ENCODE measurements at regions not wholly inside any gene's neighbourhood (a gene's known extent, or its start where the extent isn't known, plus 50 kb on each side); places are given as distances from the start of the nearest gene placed in this dataset.
"Not testable (repeated sequence)": the region's sequence is repeated elsewhere in the genome, so short reads cannot be mapped to it uniquely, and the experiment has no call there.

- POLR2A ChIA-PET = no interaction called here
- H3K9me3 Mint-ChIP-seq = peaks cover 0 to 24% (median 4%) of the 10 kb centered on the region in 9 donors
- no peaks in the 10 kb centered on the region for H3K27me3 Mint-ChIP-seq
- ATAC-seq (no peak), DNase-seq (no peak)
- no peaks in the 10 kb centered on the region for H3K36me3 Mint-ChIP-seq
- H3K4me3 Mint-ChIP-seq = no peak overlapping the region
- H3K4me1 Mint-ChIP-seq = no peaks in the 10 kb centered on the region
- H3K27ac Mint-ChIP-seq = no peak overlapping the region
These were observed 713.6 kb downstream of the NSUN3 start for GRCh38 chr3:94776401-94776915.

- ATAC-seq = no peak
- peaks cover 0 to 24% (median 3%) of the 10 kb centered on the region in 9 donors for H3K9me3 Mint-ChIP-seq
- H3K4me1 Mint-ChIP-seq = no peaks in the 10 kb centered on the region
- POLR2A ChIA-PET = no interaction called here
- DNase-seq = no peak
- no peaks in the 10 kb centered on the region for H3K36me3 Mint-ChIP-seq
- no peak overlapping the region for H3K4me3 Mint-ChIP-seq
- H3K27ac Mint-ChIP-seq = no peak overlapping the region
- no peaks in the 10 kb centered on the region for H3K27me3 Mint-ChIP-seq
These were observed 715.4 kb downstream of the NSUN3 start for GRCh38 chr3:94778289-94778688.

GRCh38 chr3:94778814-94779494 is 716.1 kb downstream of the NSUN3 start:
- Mint-ChIP-seq H3K27me3 (no peaks in the 10 kb centered on the region), H3K4me3 (no peak overlapping the region), H3K36me3 (no peaks in the 10 kb centered on the region), H3K9me3 (peaks cover 0 to 24% (median 3%) of the 10 kb centered on the region in 9 donors), H3K4me1 (no peaks in the 10 kb centered on the region), H3K27ac (no peak overlapping the region)
- ATAC-seq (no peak), DNase-seq (no peak)
- POLR2A ChIA-PET = no interaction called here

DNA sequence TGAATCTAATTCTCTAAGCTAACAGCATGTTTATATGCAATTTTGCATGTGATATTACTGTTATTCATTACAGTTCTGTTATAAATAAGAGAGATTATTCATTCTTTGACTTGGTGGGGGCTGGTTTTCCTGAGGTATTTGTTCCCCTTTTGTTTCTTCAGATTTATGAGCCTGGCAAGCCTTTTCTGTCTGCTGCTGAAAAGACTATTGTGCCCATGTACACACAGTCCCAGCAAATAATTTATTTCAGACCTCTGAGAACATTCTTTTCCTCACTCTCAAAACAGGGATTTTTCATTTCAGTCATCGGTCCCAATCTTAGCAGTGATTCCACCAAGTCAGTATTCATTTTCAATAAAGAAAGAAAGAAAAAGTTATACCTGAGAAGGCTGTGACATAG is 716.8 kb downstream of the NSUN3 start:
- Mint-ChIP-seq H3K27ac (no peak overlapping the region), H3K36me3 (no peaks in the 10 kb centered on the region), H3K9me3 (peaks cover 0 to 21% (median 3%) of the 10 kb centered on the region in 9 donors), H3K4me1 (no peaks in the 10 kb centered on the region), H3K27me3 (no peaks in the 10 kb centered on the region), H3K4me3 (no peak overlapping the region)
- POLR2A ChIA-PET = no interaction called here
- ATAC-seq (no peak), DNase-seq (no peak)

DNA sequence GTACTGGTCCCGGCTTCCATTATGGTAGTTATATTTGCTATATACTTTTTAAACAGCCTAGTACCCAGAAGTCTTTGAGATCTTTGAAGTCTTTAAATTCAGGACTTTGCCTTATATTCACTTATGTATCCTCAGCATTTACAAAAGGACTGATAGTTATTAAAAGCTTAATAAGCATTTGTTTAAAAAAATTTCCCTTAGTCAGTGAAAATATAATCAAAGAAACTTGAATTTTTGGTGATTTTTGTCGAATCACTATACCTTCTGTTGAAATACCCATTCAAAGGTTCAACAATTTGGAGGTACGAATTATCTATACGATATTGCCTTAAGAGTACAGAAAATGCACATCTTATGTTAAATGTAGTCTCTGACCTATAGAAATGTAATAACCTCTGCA is 721.4 kb downstream of the NSUN3 start:
- POLR2A ChIA-PET = no interaction called here
- Mint-ChIP-seq H3K4me3 (no peak overlapping the region), H3K36me3 (no peaks in the 10 kb centered on the region), H3K27ac (no peak overlapping the region), H3K4me1 (no peaks in the 10 kb centered on the region), H3K27me3 (no peaks in the 10 kb centered on the region), H3K9me3 (peaks cover 0 to 11% (median 0%) of the 10 kb centered on the region in 9 donors)
- DNase-seq = no peak
- ATAC-seq = no peak

- Mint-ChIP-seq H3K36me3 (no peaks in the 10 kb centered on the region), H3K27me3 (no peaks in the 10 kb centered on the region), H3K9me3 (peaks cover 0 to 12% (median 0%) of the 10 kb centered on the region in 9 donors), H3K4me3 (no peak overlapping the region), H3K4me1 (no peaks in the 10 kb centered on the region), H3K27ac (no peak overlapping the region)
- ATAC-seq (no peak), DNase-seq (no peak)
- POLR2A ChIA-PET = no interaction called here
These were observed 724.2 kb downstream of the NSUN3 start for GRCh38 chr3:94787066-94787465.

- Mint-ChIP-seq H3K9me3 (peaks cover 0 to 19% (median 3%) of the 10 kb centered on the region in 9 donors), H3K4me1 (no peaks in the 10 kb centered on the region), H3K27me3 (no peaks in the 10 kb centered on the region), H3K27ac (no peak overlapping the region), H3K4me3 (no peak overlapping the region), H3K36me3 (no peaks in the 10 kb centered on the region)
- DNase-seq (no peak), ATAC-seq (no peak)
- POLR2A ChIA-PET = no interaction called here
These were observed 724.9 kb downstream of the NSUN3 start for GRCh38 chr3:94787734-94788270.

DNA sequence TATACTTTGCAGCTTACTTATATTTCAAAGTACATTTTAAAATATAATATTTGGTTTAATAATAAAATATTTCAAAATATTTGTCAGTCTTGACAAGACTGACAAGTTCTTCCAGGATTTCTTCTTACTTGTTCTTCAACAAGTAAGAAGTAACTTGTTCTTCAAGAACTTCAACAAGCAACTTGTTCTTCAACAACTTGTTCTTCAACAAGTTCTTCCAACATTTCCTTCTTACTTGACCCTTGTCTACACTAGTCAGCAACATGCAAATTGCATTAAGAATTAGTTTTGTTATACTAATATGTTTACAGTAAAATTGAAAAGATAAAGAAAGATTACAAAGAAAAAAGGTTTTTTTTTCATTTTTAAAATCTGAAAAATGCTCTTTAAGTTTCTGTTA is 731.7 kb downstream of the NSUN3 start:
- H3K36me3 Mint-ChIP-seq = no peaks in the 10 kb centered on the region
- POLR2A ChIA-PET = no interaction called here
- H3K27ac Mint-ChIP-seq = no peak overlapping the region
- H3K4me1 Mint-ChIP-seq = no peaks in the 10 kb centered on the region
- DNase-seq = no peak
- H3K4me3 Mint-ChIP-seq = no peak overlapping the region
- no peaks in the 10 kb centered on the region for H3K27me3 Mint-ChIP-seq
- H3K9me3 Mint-ChIP-seq = peaks cover 3 to 28% (median 9%) of the 10 kb centered on the region in 9 donors
- ATAC-seq = no peak

GRCh38 chr3:94799420-94800060 is 736.7 kb downstream of the NSUN3 start:
- peaks cover 0 to 18% (median 6%) of the 10 kb centered on the region in 9 donors for H3K9me3 Mint-ChIP-seq
- no peaks in the 10 kb centered on the region for H3K36me3 Mint-ChIP-seq
- ATAC-seq (no peak), DNase-seq (no peak)
- no peaks in the 10 kb centered on the region for H3K27me3 Mint-ChIP-seq
- POLR2A ChIA-PET = no interaction called here
- H3K4me1 Mint-ChIP-seq = no peaks in the 10 kb centered on the region
- H3K27ac Mint-ChIP-seq = no peak overlapping the region
- no peak overlapping the region for H3K4me3 Mint-ChIP-seq

DNA sequence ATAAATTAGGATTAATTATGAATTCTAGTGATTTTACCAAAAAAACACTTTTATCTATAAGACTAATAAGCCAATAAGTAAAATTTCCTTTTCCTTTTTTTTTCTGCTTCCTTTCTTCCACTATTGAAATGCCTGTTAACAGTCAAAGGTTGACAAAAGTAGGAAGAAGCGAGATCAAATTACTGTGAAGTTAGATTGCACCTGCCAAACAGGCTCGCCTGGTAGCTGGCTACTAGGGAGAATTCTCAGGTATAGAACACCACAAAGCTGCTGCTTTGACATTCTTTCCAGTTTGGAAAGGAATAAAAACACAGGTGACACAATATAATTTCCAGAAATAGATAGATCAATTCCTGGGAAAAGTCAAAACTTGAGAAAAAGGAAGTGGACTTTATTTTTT is 749.0 kb downstream of the NSUN3 start:
- Mint-ChIP-seq H3K4me3 (no peak overlapping the region), H3K27ac (no peak overlapping the region), H3K27me3 (no peaks in the 10 kb centered on the region), H3K36me3 (no peaks in the 10 kb centered on the region), H3K9me3 (peaks cover 0 to 11% (median 3%) of the 10 kb centered on the region in 9 donors), H3K4me1 (no peaks in the 10 kb centered on the region)
- POLR2A ChIA-PET = no interaction called here
- ATAC-seq (no peak), DNase-seq (no peak)

DNA sequence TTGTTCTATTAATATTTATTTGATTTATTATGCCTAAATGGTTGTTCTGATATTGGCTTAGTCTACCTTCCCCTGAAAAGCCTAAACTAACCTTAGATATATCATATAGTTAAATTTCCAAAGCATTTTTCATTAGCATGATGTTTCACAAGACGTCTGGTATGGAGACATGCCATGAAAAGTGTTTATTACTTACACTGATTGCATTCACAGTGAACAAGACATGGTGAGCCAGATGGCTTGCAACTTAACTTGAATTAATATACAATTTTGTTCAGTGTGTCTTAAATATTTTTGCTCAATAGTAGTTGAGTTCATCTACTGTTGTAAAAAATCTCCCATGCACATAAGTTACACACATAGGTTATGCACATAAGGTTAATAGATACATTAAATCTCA is 758.4 kb downstream of the NSUN3 start:
- Mint-ChIP-seq H3K4me1 (no peaks in the 10 kb centered on the region), H3K27ac (no peak overlapping the region), H3K4me3 (no peak overlapping the region), H3K9me3 (peaks cover 0 to 15% (median 7%) of the 10 kb centered on the region in 9 donors), H3K36me3 (no peaks in the 10 kb centered on the region), H3K27me3 (no peaks in the 10 kb centered on the region)
- POLR2A ChIA-PET = no interaction called here
- ATAC-seq (no peak), DNase-seq (no peak)

DNA sequence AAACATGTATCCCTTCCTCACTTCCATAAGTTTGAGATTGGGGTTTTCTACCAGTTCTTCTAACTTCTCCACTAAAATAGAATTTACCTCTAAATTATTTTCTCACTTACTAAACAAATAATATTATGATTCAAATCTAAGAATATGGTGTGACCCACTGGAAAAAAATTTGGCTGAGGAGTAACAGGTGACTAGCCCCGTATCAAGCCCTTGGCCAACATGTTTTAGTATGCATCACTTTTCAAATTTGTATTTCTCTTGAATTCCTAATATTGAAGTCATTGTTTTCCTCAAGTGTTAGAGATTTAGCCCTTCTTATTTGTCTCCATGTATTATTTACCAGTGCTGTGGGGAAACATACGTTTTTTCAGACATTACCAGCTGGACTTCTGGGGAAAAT is 759.4 kb downstream of the NSUN3 start:
- ATAC-seq = no peak
- Mint-ChIP-seq H3K9me3 (peaks cover 0 to 15% (median 5%) of the 10 kb centered on the region in 9 donors), H3K27ac (no peak overlapping the region), H3K4me3 (no peak overlapping the region), H3K36me3 (no peaks in the 10 kb centered on the region), H3K27me3 (no peaks in the 10 kb centered on the region), H3K4me1 (no peaks in the 10 kb centered on the region)
- no peak for DNase-seq
- POLR2A ChIA-PET = no interaction called here

DNA sequence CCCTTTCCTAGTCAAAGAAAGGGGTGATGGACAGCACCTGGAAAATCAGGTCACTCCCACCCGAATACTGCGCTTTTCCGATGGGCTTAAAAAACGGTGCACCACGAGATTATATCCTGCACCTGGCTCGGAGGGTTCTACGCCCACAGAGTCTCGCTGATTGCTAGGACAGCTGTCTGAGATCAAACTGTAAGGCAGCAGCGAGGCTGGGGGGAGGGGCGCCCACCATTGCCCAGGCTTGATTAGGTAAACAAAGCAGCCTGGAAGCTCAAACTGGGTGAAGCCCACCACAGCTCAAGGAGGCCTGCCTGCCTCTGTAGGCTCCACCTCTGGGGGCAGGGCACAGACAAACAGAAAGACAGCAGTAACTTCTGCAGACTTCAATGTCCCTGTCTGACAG is 783.4 kb downstream of the NSUN3 start:
- H3K36me3 Mint-ChIP-seq, H3K4me3 Mint-ChIP-seq, H3K27ac Mint-ChIP-seq, H3K4me1 Mint-ChIP-seq, DNase-seq, ATAC-seq, H3K27me3 Mint-ChIP-seq, POLR2A ChIA-PET: not testable (repeated sequence)
- peaks cover 0 to 12% (median 4%) of the 10 kb centered on the region in 9 donors for H3K9me3 Mint-ChIP-seq
